Endothelial cell (in vitro differentiated cells): ENCODE measurements at regions not wholly inside any gene's neighbourhood (a gene's known extent, or its start where the extent isn't known, plus 50 kb on each side); places are given as distances from the start of the nearest gene placed in this dataset.

Experiments
- DNase-seq: peaks from one replicate; pipeline ENCODE4 v3.0.0; 2021; ENCODE audit warnings: low spot score
- H3K27ac Mint-ChIP-seq: one replicate; pipeline ENCODE4 v1.8.0; 2021; ENCODE audit warnings: mixed read lengths, inconsistent platforms; ENCODE audit not compliant: unreplicated experiment
- H3K27me3 Mint-ChIP-seq: one replicate; pipeline ENCODE4 v1.8.0; 2021; ENCODE audit warnings: mild to moderate bottlenecking, moderate library complexity, mixed read lengths, inconsistent platforms; ENCODE audit not compliant: unreplicated experiment
- H3K36me3 Mint-ChIP-seq: one replicate; pipeline ENCODE4 v1.8.0; 2021; ENCODE audit warnings: mild to moderate bottlenecking, low read depth, mixed read lengths, inconsistent platforms; ENCODE audit not compliant: unreplicated experiment
- H3K4me1 Mint-ChIP-seq: one replicate; pipeline ENCODE4 v1.8.0; 2021; ENCODE audit warnings: mild to moderate bottlenecking, mixed read lengths, inconsistent platforms; ENCODE audit not compliant: unreplicated experiment
- H3K4me3 Mint-ChIP-seq: one replicate; pipeline ENCODE4 v1.8.0; 2021; ENCODE audit warnings: mild to moderate bottlenecking, mixed read lengths, inconsistent platforms; ENCODE audit not compliant: unreplicated experiment
- H3K9me3 Mint-ChIP-seq: one replicate; pipeline ENCODE4 v1.8.0; 2021; ENCODE audit warnings: mixed read lengths, inconsistent platforms; ENCODE audit not compliant: unreplicated experiment
- TF ChIP-seq, protein P1 (sequence below): fragments of 200-600 bp; sonication (generic); IDR thresholded peaks from one replicate; pipeline ENCODE4 v1.5.0; 2021; ENCODE audit warnings: antibody characterized with exemption; ENCODE audit not compliant: unreplicated experiment

DNA sequence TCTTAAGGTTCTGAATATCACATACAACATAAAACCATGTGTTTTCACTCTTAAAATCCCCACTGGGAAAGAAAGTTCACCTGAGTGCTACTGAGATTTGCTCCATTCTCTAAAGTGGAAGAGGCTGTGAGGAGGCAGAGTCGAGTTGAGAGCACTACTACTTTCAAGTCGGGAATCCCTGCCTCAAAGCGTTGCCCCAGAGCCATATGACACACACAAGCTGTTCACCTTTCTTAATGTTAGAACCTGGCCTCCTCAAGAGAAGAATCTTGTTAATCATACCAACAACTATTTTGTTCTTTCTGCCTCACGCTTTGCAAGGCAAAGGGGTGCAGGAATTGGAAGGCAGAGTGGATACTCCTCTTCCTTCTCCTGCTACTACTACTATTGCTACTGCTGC lies 149.7 kb upstream of the DAAM1 start:
- Mint-ChIP-seq H3K4me1 (no peaks in the 10 kb centered on the region), H3K9me3 (peaks cover 4% of the 10 kb centered on the region), H3K4me3 (no peak overlapping the region), H3K27me3 (no peaks in the 10 kb centered on the region), H3K36me3 (no peaks in the 10 kb centered on the region), H3K27ac (no peak overlapping the region)
- DNase-seq: no peak
- TF ChIP-seq, protein P1, sequence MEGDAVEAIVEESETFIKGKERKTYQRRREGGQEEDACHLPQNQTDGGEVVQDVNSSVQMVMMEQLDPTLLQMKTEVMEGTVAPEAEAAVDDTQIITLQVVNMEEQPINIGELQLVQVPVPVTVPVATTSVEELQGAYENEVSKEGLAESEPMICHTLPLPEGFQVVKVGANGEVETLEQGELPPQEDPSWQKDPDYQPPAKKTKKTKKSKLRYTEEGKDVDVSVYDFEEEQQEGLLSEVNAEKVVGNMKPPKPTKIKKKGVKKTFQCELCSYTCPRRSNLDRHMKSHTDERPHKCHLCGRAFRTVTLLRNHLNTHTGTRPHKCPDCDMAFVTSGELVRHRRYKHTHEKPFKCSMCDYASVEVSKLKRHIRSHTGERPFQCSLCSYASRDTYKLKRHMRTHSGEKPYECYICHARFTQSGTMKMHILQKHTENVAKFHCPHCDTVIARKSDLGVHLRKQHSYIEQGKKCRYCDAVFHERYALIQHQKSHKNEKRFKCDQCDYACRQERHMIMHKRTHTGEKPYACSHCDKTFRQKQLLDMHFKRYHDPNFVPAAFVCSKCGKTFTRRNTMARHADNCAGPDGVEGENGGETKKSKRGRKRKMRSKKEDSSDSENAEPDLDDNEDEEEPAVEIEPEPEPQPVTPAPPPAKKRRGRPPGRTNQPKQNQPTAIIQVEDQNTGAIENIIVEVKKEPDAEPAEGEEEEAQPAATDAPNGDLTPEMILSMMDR: no peak

- TF ChIP-seq, protein P1: no peak
- H3K9me3 Mint-ChIP-seq: peaks cover 4% of the 10 kb centered on the region
- H3K27ac Mint-ChIP-seq: no peak overlapping the region
- DNase-seq: no peak
- H3K36me3 Mint-ChIP-seq: no peaks in the 10 kb centered on the region
- no peaks in the 10 kb centered on the region for H3K4me1 Mint-ChIP-seq
- no peaks in the 10 kb centered on the region for H3K27me3 Mint-ChIP-seq
- H3K4me3 Mint-ChIP-seq: no peak overlapping the region
Measured at GRCh38 chr14:59041308-59041707, 147.2 kb upstream of the DAAM1 start.

GRCh38 chr14:59044707-59045106 lies 143.8 kb upstream of the DAAM1 start:
- Mint-ChIP-seq H3K4me1 (no peaks in the 10 kb centered on the region), H3K9me3 (no peaks in the 10 kb centered on the region), H3K4me3 (no peak overlapping the region), H3K27me3 (no peaks in the 10 kb centered on the region), H3K27ac (no peak overlapping the region), H3K36me3 (no peaks in the 10 kb centered on the region)
- DNase-seq: no peak
- TF ChIP-seq, protein P1: no peak

DNA sequence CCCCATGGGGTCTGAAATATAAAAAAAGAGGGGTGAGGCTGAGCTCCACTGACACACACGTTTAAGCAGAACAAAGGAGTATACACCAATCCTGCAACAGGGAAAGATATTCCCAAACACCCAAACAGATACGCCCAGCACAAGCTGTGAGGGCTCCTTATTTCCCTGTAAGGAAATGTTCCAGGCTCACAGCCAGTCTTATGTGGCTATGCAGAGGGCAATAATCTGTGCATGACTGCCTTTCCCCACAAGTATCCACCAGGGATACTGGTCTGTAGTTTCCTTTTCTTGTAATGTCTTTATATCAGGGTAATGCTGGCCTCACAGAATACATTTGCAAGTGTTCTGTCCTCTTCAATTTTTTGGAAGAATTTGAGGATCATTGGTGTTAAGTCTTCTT lies 141.7 kb upstream of the DAAM1 start:
- H3K4me1 Mint-ChIP-seq: no peaks in the 10 kb centered on the region
- no peaks in the 10 kb centered on the region for H3K27me3 Mint-ChIP-seq
- no peak overlapping the region for H3K4me3 Mint-ChIP-seq
- TF ChIP-seq, protein P1: no peak
- no peak for DNase-seq
- no peaks in the 10 kb centered on the region for H3K36me3 Mint-ChIP-seq
- no peak overlapping the region for H3K27ac Mint-ChIP-seq
- H3K9me3 Mint-ChIP-seq: no peaks in the 10 kb centered on the region

DNA sequence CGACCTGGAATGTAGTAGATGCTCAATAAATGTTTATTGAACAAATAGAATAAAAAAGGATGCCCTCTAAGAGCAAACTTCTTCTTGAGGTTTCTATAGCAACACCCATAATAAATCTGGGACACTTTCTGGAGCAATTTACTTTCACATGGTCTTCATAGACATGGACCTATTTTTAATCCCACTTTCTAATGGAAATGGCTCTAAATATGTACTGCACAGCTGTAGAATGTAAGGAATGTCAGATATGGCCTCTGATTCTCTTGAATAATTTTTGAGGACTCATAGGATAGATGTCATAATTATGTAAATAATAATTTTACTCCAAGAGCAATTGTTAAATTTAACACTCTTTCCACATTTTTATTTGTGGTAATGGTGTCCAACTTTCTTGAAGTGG lies 133.5 kb upstream of the DAAM1 start:
- no peaks in the 10 kb centered on the region for H3K36me3 Mint-ChIP-seq
- H3K27me3 Mint-ChIP-seq: peaks cover 2% of the 10 kb centered on the region
- no peak overlapping the region for H3K4me3 Mint-ChIP-seq

More for the DNA sequence above, 133.5 kb upstream of the DAAM1 start:
- TF ChIP-seq, protein P1: no peak
- no peaks in the 10 kb centered on the region for H3K4me1 Mint-ChIP-seq
- no peak for DNase-seq
- no peak overlapping the region for H3K27ac Mint-ChIP-seq
- no peaks in the 10 kb centered on the region for H3K9me3 Mint-ChIP-seq
